ENCODE measurements at regions not wholly inside any gene's neighbourhood (a gene's known extent, or its start where the extent isn't known, plus 50 kb on each side); places are given as distances from the start of the nearest gene placed in this dataset.

DNA sequence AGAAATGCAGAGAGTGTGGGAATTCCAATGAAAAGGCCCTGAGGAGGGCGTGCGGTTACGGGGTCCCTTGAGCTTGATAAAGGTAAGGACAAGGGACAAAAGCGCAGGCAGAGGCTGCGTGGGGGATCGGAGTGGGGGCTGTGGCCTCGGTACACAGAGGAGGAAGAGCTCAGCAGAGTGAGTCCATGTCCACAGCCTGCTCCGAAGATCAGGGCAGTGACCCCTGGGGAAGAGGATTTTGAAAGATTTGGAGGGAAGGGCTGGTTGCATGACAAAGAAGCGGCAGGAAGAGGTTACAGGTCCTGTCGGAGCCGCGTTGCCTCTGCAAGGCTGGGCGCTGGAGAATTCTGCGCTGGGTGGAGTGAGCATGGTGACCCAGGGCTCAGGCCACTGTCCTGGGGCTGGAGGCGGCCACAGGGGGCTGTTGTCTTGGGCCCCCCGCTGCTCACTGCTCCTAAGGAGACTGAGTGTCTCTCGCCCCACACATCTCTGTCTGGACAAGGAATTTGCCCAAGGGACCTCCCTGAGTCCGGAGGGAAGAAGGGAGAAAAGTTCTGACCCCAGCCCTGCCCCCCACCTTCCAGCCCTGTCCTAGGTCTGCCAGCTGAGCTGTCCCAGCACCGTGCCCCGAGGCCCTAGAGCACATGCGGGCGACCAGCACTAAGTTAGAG, 69.8 kb upstream of the INSIG1 start:
- H3K4me3 ChIP-seq: no peak overlapping the region
- no peaks in the 10 kb centered on the region for H3K9me3 ChIP-seq
- no peak overlapping the region for H3K27ac ChIP-seq
- no peaks in the 10 kb centered on the region for H3K4me1 ChIP-seq
- H3K36me3 ChIP-seq: no peaks in the 10 kb centered on the region
- DNase-seq: no peak
- peaks cover 5% of the 10 kb centered on the region for H3K27me3 ChIP-seq (ENCODE audit: low read depth)
- no peak for TF ChIP-seq CTCF (IDR thresholded peaks at IDR 0.05)
- ATAC-seq: no peak
- intact Hi-C loops (cut with DNase I): no loop called here

DNA sequence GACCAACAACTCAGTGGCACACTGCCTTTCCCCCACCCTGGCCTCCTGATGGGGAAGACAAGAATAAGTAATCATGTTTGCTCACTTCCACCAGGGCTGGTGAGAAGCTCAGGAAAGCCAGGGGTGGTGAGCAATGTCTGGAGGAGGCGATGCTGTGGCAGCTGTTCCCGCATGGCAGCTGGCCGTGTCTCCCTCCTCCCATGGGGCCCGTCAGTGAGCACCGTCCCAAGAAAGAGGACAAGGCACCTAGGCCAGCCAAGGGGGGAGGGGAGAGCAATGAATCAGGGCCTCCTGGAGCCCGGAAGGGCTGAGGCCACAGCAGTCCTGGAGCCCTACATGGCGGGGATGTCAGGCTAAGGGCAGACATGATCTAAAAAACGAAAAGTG, 69.2 kb upstream of the INSIG1 start:
- no peak for TF ChIP-seq CTCF (IDR thresholded peaks at IDR 0.05)
- Histone ChIP-seq H3K36me3 (no peaks in the 10 kb centered on the region), H3K27ac (no peak overlapping the region), H3K4me3 (no peak overlapping the region), H3K4me1 (no peaks in the 10 kb centered on the region), H3K27me3 (ENCODE audit: low read depth) (peaks cover 5% of the 10 kb centered on the region), H3K9me3 (no peaks in the 10 kb centered on the region)
- DNase-seq: no peak
- ATAC-seq: no peak
- intact Hi-C loops (cut with DNase I): no loop called here

- TF ChIP-seq CTCF (IDR thresholded peaks at IDR 0.05): no peak
- intact Hi-C loops (cut with DNase I): no loop called here
- no peak overlapping the region for H3K4me3 ChIP-seq
Observed at GRCh38 chr7:155228894-155229293, 68.8 kb upstream of the INSIG1 start.

DNA sequence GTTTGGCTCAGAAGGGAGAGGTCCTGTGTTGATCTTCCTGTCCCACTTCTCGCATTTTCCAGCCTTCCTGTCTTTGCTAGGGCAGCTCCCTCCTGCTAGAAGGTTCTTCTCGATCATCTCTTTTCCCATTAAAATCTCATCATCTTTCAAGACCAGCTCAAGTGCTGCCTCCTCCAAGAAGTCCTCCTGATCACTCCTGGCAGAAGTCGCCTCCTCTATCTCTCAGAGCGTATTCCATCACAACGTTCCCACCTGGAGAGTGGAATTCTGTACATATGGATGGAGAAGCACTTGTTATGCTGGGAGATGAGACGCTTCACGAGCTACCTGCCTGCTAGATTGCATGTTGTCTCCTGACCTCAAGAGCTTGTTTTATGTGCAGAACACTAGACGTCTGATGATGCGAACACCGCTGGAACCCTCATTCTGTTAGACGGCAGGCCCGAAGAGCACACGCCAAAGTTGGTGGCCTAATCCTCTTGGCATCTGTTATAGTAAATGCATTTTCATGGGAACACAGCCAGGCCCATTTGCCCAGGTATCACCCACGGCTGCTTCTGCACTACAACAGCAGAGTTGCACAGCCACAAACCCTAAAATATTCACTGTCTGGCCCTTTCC, 68.0 kb upstream of the INSIG1 start:
- Histone ChIP-seq H3K4me3 (no peak overlapping the region), H3K27me3 (ENCODE audit: low read depth) (peaks cover 5% of the 10 kb centered on the region), H3K9me3 (no peaks in the 10 kb centered on the region), H3K36me3 (no peaks in the 10 kb centered on the region), H3K4me1 (no peaks in the 10 kb centered on the region), H3K27ac (no peak overlapping the region)
- DNase-seq: no peak
- ATAC-seq: no peak
- intact Hi-C loops (cut with DNase I): no loop called here
- no peak for TF ChIP-seq CTCF (IDR thresholded peaks at IDR 0.05)

More at GRCh38 chr7:155228894-155229293, 68.8 kb upstream of the INSIG1 start:
- no peaks in the 10 kb centered on the region for H3K36me3 ChIP-seq
- no peak for ATAC-seq
- no peaks in the 10 kb centered on the region for H3K9me3 ChIP-seq
- DNase-seq: no peak
- peaks cover 5% of the 10 kb centered on the region for H3K27me3 ChIP-seq (ENCODE audit: low read depth)
- no peaks in the 10 kb centered on the region for H3K4me1 ChIP-seq
- H3K27ac ChIP-seq: no peak overlapping the region

GRCh38 chr7:155230169-155230593, 67.5 kb upstream of the INSIG1 start:
- DNase-seq: no peak

More at GRCh38 chr7:155230169-155230593, 67.5 kb upstream of the INSIG1 start:
- no peak overlapping the region for H3K27ac ChIP-seq
- intact Hi-C loops (cut with DNase I): no loop called here
- H3K27me3 ChIP-seq (ENCODE audit: low read depth): peaks cover 5% of the 10 kb centered on the region
- H3K36me3 ChIP-seq: no peaks in the 10 kb centered on the region
- no peaks in the 10 kb centered on the region for H3K4me1 ChIP-seq
- H3K4me3 ChIP-seq: no peak overlapping the region
- TF ChIP-seq CTCF (IDR thresholded peaks at IDR 0.05): no peak
- ATAC-seq: peak; percentile 12 to 33
- H3K9me3 ChIP-seq: no peaks in the 10 kb centered on the region

Data from lower lobe of right lung (tissue), 2 donors.